ENCODE measurements at regions not wholly inside any gene's neighbourhood (a gene's known extent, or its start where the extent isn't known, plus 50 kb on each side); places are given as distances from the start of the nearest gene placed in this dataset.
A peak's percentile ranks its signal among the peaks of the same experiment; 100 is the strongest.

DNA sequence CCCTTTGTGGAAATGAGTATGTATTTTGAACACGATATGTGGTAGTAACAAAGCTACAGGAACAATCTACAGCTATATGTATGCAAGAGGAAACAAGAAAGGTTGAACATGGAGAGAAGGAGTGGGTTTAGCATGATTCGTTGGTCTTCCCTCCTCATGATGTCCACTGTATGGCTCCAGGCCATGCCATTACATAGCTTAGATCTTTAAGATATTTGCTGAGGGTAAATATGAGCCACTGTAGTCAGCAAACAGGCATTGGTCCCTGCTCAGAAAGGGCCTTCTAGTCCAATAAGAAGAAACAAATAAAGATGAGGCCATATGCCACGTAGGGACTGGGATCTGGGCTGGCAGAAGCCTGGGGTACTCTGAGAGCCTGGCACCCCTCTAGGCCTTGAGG, 543.2 kb upstream of the SGCD start:
- ATAC-seq: no peak
- in situ Hi-C loops (cut with MboI; ENCODE audit: low sequenced_read_pairs in 4 of 4) (no loop called here), intact Hi-C loops (cut with DNase I; ENCODE audit: low total_unique reads) (no loop called here)
- Histone ChIP-seq H3K27me3 (no peaks in the 10 kb centered on the region), H3K36me3 (no peaks in the 10 kb centered on the region), H3K4me3 (no peak overlapping the region), H3K9me3 (no peaks in the 10 kb centered on the region), H3K4me1 (peaks cover under 1 to 8% of the 10 kb centered on the region in 2 donors), H3K27ac (no peak overlapping the region)
- DNase-seq: no peak
- TF ChIP-seq POLR2A (IDR thresholded peaks at IDR 0.05): no peak
- TF ChIP-seq, protein P1, sequence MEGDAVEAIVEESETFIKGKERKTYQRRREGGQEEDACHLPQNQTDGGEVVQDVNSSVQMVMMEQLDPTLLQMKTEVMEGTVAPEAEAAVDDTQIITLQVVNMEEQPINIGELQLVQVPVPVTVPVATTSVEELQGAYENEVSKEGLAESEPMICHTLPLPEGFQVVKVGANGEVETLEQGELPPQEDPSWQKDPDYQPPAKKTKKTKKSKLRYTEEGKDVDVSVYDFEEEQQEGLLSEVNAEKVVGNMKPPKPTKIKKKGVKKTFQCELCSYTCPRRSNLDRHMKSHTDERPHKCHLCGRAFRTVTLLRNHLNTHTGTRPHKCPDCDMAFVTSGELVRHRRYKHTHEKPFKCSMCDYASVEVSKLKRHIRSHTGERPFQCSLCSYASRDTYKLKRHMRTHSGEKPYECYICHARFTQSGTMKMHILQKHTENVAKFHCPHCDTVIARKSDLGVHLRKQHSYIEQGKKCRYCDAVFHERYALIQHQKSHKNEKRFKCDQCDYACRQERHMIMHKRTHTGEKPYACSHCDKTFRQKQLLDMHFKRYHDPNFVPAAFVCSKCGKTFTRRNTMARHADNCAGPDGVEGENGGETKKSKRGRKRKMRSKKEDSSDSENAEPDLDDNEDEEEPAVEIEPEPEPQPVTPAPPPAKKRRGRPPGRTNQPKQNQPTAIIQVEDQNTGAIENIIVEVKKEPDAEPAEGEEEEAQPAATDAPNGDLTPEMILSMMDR (IDR thresholded peaks at IDR 0.05 in 4 of 5, conservative IDR thresholded peaks at IDR 0.05 in 1 of 5): no peak

DNA sequence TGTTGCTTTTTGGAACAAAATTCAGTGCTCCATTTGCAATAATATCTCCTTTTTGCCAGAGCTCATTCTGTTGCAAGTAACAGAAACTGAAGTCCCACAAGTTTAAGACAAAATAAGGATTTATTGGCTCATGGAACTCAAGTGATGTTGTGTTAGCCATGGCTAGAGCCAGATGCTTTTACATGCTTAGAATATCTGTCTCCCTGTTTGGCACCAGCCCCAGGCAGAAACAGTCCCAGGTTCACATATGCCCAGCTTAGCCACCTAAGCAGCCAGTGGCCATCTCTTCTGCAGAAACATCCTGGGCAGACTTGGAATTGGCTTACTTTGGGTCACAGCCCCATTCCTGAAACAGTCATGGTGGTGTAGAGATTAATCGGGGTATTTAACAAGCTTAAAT, 540.9 kb upstream of the SGCD start:
- no peak for TF ChIP-seq POLR2A (IDR thresholded peaks at IDR 0.05)
- TF ChIP-seq, protein P1 (IDR thresholded peaks at IDR 0.05 in 4 of 5, conservative IDR thresholded peaks at IDR 0.05 in 1 of 5): no peak
- ATAC-seq: no peak

DNA sequence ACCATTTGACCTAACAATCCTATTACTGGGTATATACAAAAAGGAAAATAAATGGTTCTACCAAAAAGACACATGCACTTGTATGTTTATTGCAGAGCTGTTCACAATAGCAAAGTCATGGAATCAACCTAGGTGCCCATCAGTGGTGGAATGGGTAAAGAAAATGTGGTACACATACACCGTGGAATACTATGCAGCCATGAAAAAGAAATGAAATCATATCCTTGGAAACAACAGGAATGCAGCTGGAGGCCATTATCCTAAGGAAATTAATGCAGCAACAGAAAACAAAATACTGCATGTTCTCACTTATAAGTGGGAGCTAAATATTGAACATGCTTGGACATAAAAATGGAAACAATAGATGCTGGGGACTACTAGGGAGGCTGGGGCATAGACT, 534.1 kb upstream of the SGCD start:
- H3K4me3 ChIP-seq: no peak overlapping the region
- H3K27ac ChIP-seq: no peak overlapping the region
- H3K9me3 ChIP-seq: peaks cover 0 to 11% (median 0%) of the 10 kb centered on the region in 3 donors
- TF ChIP-seq, protein P1 (IDR thresholded peaks at IDR 0.05 in 4 of 5, conservative IDR thresholded peaks at IDR 0.05 in 1 of 5): no peak
- no peak for TF ChIP-seq POLR2A (IDR thresholded peaks at IDR 0.05)
- H3K4me1 ChIP-seq: no peaks in the 10 kb centered on the region
- intact Hi-C loops (cut with DNase I; ENCODE audit: low total_unique reads) (no loop called here), in situ Hi-C loops (cut with MboI; ENCODE audit: low sequenced_read_pairs in 4 of 4) (no loop called here)
- no peak for ATAC-seq
- no peak for DNase-seq
- H3K36me3 ChIP-seq: no peaks in the 10 kb centered on the region
- H3K27me3 ChIP-seq: no peaks in the 10 kb centered on the region

More for the DNA sequence above, 540.9 kb upstream of the SGCD start:
- Histone ChIP-seq H3K9me3 (no peaks in the 10 kb centered on the region), H3K4me1 (peaks cover 0 to 8% of the 10 kb centered on the region in 2 donors), H3K27ac (no peak overlapping the region), H3K4me3 (no peak overlapping the region), H3K36me3 (no peaks in the 10 kb centered on the region), H3K27me3 (no peaks in the 10 kb centered on the region)
- DNase-seq: no peak
- intact Hi-C loops (cut with DNase I; ENCODE audit: low total_unique reads): no loop called here
- in situ Hi-C loops (cut with MboI; ENCODE audit: low sequenced_read_pairs in 4 of 4): no loop called here

DNA sequence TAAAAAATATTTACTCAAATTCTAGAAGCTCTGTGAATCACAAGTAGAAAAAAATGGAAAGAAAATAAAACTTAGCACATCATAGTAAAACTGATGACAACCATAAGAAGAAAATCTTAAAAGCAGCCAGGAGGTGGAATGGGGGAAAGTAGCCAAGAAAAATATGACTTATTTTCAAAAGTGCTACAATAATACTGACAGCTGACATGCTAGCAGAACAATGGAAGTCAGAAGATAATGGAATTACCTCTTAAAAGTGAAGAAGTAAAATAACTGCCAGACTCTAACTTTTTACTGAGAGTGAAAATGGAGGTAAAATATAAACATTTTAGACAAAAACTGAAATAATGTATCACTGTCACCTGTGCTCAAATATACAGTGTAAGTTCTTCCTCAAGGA, 532.2 kb upstream of the SGCD start:
- in situ Hi-C loops (cut with MboI; ENCODE audit: low sequenced_read_pairs in 4 of 4): no loop called here
- no peak for ATAC-seq
- Histone ChIP-seq H3K36me3 (no peaks in the 10 kb centered on the region), H3K9me3 (peaks cover 0 to 11% (median 0%) of the 10 kb centered on the region in 3 donors), H3K27me3 (no peaks in the 10 kb centered on the region), H3K27ac (no peak overlapping the region), H3K4me3 (no peak overlapping the region), H3K4me1 (no peaks in the 10 kb centered on the region)
- no peak for DNase-seq
- intact Hi-C loops (cut with DNase I; ENCODE audit: low total_unique reads): no loop called here
- no peak for TF ChIP-seq POLR2A (IDR thresholded peaks at IDR 0.05)
- TF ChIP-seq, protein P1 (IDR thresholded peaks at IDR 0.05 in 4 of 5, conservative IDR thresholded peaks at IDR 0.05 in 1 of 5): no peak

DNA sequence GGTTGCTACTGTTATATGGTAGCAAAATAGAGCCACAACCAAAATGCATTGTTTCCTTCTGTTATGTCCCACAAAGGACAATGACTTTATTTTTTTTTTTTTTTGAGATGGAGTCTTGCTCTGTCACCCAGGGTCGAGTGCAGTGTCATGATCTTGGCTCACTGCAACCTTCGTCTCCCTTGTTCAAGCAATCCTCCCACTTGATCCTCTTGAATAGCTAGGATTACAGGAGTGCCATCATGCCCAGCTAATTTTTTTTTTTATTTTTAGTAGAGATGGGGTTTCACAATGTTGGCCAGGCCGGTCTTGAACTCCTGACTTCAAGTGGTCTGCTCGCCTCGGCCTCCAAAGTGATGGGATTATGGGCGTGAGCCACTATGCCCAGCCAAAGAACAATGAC, 527.7 kb upstream of the SGCD start:
- no peak overlapping the region for H3K4me3 ChIP-seq
- H3K36me3 ChIP-seq: no peaks in the 10 kb centered on the region
- ATAC-seq (peak; percentile 40 to 92), DNase-seq (peak in 1 of 2 donors; percentile 50)
- in situ Hi-C loops (cut with MboI; ENCODE audit: low sequenced_read_pairs in 4 of 4) (no loop called here), intact Hi-C loops (cut with DNase I; ENCODE audit: low total_unique reads) (no loop called here)
- peak overlapping the region; percentile 2 to 58 (median 50) for H3K27ac ChIP-seq
- peaks cover 0 to 11% (median 0%) of the 10 kb centered on the region in 3 donors for H3K9me3 ChIP-seq
- H3K4me1 ChIP-seq: peaks cover 0 to 5% of the 10 kb centered on the region in 2 donors
- TF ChIP-seq POLR2A (IDR thresholded peaks at IDR 0.05): no peak
- TF ChIP-seq, protein P1 (IDR thresholded peaks at IDR 0.05 in 4 of 5, conservative IDR thresholded peaks at IDR 0.05 in 1 of 5): no peak
- no peaks in the 10 kb centered on the region for H3K27me3 ChIP-seq

All from gastrocnemius medialis (tissue), 4 donors.